ENCODE measurements at regions not wholly inside any gene's neighbourhood (a gene's known extent, or its start where the extent isn't known, plus 50 kb on each side); places are given as distances from the start of the nearest gene placed in this dataset.

DNA sequence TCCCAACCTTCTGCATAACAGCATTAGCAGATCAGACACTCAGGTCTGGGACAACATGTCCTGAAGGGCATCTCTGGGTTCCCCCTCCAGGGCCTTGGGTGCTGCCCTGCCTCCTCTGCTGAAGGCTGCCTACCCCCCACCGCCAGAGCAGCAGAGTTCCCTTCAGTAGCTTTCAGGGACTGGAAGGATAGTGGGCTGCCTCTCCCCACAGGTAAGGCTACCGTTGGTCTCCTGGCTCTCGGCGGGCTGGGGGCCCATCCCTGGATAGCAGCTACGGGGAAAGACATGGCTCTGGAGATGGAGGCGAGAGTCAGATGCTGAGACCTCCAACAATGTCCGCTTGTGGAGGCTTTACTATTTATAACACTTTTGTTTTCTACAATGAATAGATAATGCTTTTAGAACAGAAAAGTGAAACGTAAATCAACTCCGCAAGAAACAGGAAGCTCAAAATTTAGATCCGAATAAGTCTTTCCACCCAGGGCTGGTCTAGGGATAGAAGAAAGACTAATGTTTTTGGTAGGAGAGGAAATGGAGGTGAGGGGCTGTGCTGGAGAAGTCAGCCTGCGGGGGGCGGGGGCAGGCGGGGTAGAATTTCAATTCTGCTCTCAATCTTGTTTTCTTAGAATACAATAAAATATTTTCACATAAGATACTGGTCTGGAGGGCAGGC, 58.4 kb downstream of the ARL4C start:
- POLR2A ChIA-PET, result no interaction called here

GRCh38 chr2:234437642-234438304, 59.1 kb downstream of the ARL4C start:
- Histone ChIP-seq H3K36me3 (ENCODE audit: control insufficient read depth in 4 of 4, insufficient read depth in 4 of 4, low read length in 3 of 4) (no peaks in the 10 kb centered on the region), H3K27ac (ENCODE audit: insufficient read depth in 1 of 2, low read depth in 1 of 2, low read length in 2 of 2, poor library complexity in 1 of 2, severe bottlenecking in 2 of 2) (no peak overlapping the region), H3K27me3 (replicated peaks in 2 of 5; ENCODE audit: control insufficient read depth in 4 of 5, insufficient read depth in 5 of 5, low read length in 4 of 5) (no peaks in the 10 kb centered on the region), H3K9me3 (ENCODE audit: control extremely low read depth in 1 of 5, control insufficient read depth in 4 of 5, insufficient read depth in 2 of 5, low read depth in 1 of 5, low read length in 4 of 5) (no peaks in the 10 kb centered on the region), H3K4me1 (ENCODE audit: control extremely low read depth in 1 of 4, control insufficient read depth in 4 of 4, insufficient read depth in 4 of 4, low read length in 3 of 4) (peaks cover 0 to 14% (median 11%) of the 10 kb centered on the region in 4 experiments), H3K4me3 (ENCODE audit: control insufficient read depth in 1 of 7, extremely low read depth in 1 of 7, insufficient read depth in 4 of 7, low read depth in 2 of 7, low read length in 6 of 7) (no peak overlapping the region)
- ChIA-PET CTCF (interaction anchor here (1.1 to 1.8 kb wide), 4 partner anchors 40 to 138 kb away, joined by 3 to 4 read pairs (median 4); no protein-coding TSS in a partner anchor), POLR2A (no interaction called here)
- DNase-seq, result no peak
- WGBS (ENCODE audit: insufficient coverage), result 89% methylated on average over 11 of the region's 11 CpGs

More for the DNA sequence above, 58.4 kb downstream of the ARL4C start:
- Histone ChIP-seq H3K36me3 (ENCODE audit: control insufficient read depth in 4 of 4, insufficient read depth in 4 of 4, low read length in 3 of 4) (no peaks in the 10 kb centered on the region), H3K27ac (ENCODE audit: insufficient read depth in 1 of 2, low read depth in 1 of 2, low read length in 2 of 2, poor library complexity in 1 of 2, severe bottlenecking in 2 of 2) (no peak overlapping the region), H3K9me3 (ENCODE audit: control extremely low read depth in 1 of 5, control insufficient read depth in 4 of 5, insufficient read depth in 2 of 5, low read depth in 1 of 5, low read length in 4 of 5) (no peaks in the 10 kb centered on the region), H3K4me1 (ENCODE audit: control extremely low read depth in 1 of 4, control insufficient read depth in 4 of 4, insufficient read depth in 4 of 4, low read length in 3 of 4) (peaks cover 0 to 14% (median 11%) of the 10 kb centered on the region in 4 experiments), H3K4me3 (ENCODE audit: control insufficient read depth in 1 of 7, extremely low read depth in 1 of 7, insufficient read depth in 4 of 7, low read depth in 2 of 7, low read length in 6 of 7) (no peak overlapping the region), H3K27me3 (replicated peaks in 2 of 5; ENCODE audit: control insufficient read depth in 4 of 5, insufficient read depth in 5 of 5, low read length in 4 of 5) (no peaks in the 10 kb centered on the region)
- WGBS (ENCODE audit: insufficient coverage), result 50% methylated on average over 4 of the region's 13 CpGs
- peak in 1 of 3 donors; percentile 36 for DNase-seq
- CTCF ChIA-PET, result interaction anchor here (1.1 to 1.8 kb wide), 3 partner anchors 40 to 139 kb away, joined by 3 to 4 read pairs (median 3); no protein-coding TSS in a partner anchor

DNA sequence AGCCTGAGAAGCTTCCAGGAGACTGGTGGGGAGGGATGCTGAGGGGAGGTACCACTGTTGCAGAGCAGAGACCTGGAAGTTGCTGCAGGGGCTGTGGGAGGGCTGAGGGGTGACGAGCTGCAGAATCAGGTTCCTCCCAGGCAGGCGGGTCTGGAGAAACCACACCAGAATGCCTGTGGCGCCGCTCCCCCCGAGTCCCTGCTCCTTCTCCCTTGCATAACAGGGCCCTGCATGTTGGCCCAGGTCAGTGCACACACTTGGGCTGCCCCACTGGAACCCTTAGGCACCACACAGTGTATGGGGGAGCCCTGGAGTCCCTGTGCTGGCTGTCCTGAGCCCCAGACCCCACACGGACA, 60.4 kb downstream of the ARL4C start:
- CTCF ChIA-PET, result interaction anchor here (1.4 kb wide), 1 partner anchor 60 kb away, joined by 4 read pairs; no protein-coding TSS in a partner anchor
- no peaks in the 10 kb centered on the region for H3K36me3 ChIP-seq (ENCODE audit: control insufficient read depth in 4 of 4, insufficient read depth in 4 of 4, low read length in 3 of 4)
- H3K4me1 ChIP-seq (ENCODE audit: control extremely low read depth in 1 of 4, control insufficient read depth in 4 of 4, insufficient read depth in 4 of 4, low read length in 3 of 4), result peaks cover 0 to 14% (median 11%) of the 10 kb centered on the region in 4 experiments
- no peak overlapping the region for H3K27ac ChIP-seq (ENCODE audit: insufficient read depth in 1 of 2, low read depth in 1 of 2, low read length in 2 of 2, poor library complexity in 1 of 2, severe bottlenecking in 2 of 2)
- DNase-seq, result peak in 1 of 3 donors; percentile 43
- WGBS (ENCODE audit: insufficient coverage), result 61% methylated on average over 6 of the region's 6 CpGs
- no peaks in the 10 kb centered on the region for H3K27me3 ChIP-seq (replicated peaks in 2 of 5; ENCODE audit: control insufficient read depth in 4 of 5, insufficient read depth in 5 of 5, low read length in 4 of 5)
- no peaks in the 10 kb centered on the region for H3K9me3 ChIP-seq (ENCODE audit: control extremely low read depth in 1 of 5, control insufficient read depth in 4 of 5, insufficient read depth in 2 of 5, low read depth in 1 of 5, low read length in 4 of 5)
- no peak overlapping the region for H3K4me3 ChIP-seq (ENCODE audit: control insufficient read depth in 1 of 7, extremely low read depth in 1 of 7, insufficient read depth in 4 of 7, low read depth in 2 of 7, low read length in 6 of 7)
- POLR2A ChIA-PET, result no interaction called here

DNA sequence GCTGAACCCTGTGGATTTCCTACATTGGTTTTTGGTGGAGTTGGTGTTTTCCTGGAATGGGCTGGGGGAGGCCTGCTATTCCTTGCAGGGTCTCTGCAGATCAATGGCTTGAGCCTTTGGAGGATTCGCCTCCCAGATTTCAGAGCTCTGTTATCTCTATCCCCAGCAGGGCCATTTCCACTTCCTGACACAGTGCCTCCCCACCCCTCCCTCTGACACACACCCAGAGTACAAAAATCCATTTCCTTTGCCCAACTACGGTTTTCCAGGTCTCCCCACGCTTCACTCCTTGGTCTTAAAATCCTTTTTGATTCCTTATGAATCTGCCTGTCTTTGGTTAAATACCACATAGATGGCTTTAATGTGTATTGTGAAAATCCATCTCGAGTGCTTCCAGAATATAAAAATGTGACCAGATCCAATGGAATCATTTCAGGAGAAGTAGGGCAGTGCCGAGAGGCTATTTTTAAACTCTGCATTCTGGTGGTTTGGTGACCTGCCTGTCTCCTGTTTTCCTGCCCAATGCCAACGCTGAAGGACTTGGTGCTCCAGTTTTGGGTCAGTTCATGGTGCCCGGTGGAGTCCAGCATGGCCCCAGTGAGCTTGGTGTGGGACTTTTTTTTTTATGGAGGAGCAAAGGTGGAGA, 60.9 kb downstream of the ARL4C start:
- WGBS (ENCODE audit: insufficient coverage), result 67% methylated on average over 3 of the region's 7 CpGs
- ChIA-PET CTCF (interaction anchor here (1.4 kb wide), 1 partner anchor 60 kb away, joined by 4 read pairs; no protein-coding TSS in a partner anchor), POLR2A (no interaction called here)
- Histone ChIP-seq H3K4me1 (ENCODE audit: control extremely low read depth in 1 of 4, control insufficient read depth in 4 of 4, insufficient read depth in 4 of 4, low read length in 3 of 4) (peaks cover 0 to 14% (median 11%) of the 10 kb centered on the region in 4 experiments), H3K27ac (ENCODE audit: insufficient read depth in 1 of 2, low read depth in 1 of 2, low read length in 2 of 2, poor library complexity in 1 of 2, severe bottlenecking in 2 of 2) (no peak overlapping the region), H3K4me3 (ENCODE audit: control insufficient read depth in 1 of 7, extremely low read depth in 1 of 7, insufficient read depth in 4 of 7, low read depth in 2 of 7, low read length in 6 of 7) (no peak overlapping the region), H3K36me3 (ENCODE audit: control insufficient read depth in 4 of 4, insufficient read depth in 4 of 4, low read length in 3 of 4) (no peaks in the 10 kb centered on the region), H3K9me3 (ENCODE audit: control extremely low read depth in 1 of 5, control insufficient read depth in 4 of 5, insufficient read depth in 2 of 5, low read depth in 1 of 5, low read length in 4 of 5) (no peaks in the 10 kb centered on the region), H3K27me3 (replicated peaks in 2 of 5; ENCODE audit: control insufficient read depth in 4 of 5, insufficient read depth in 5 of 5, low read length in 4 of 5) (no peaks in the 10 kb centered on the region)
- DNase-seq, result no peak

DNA sequence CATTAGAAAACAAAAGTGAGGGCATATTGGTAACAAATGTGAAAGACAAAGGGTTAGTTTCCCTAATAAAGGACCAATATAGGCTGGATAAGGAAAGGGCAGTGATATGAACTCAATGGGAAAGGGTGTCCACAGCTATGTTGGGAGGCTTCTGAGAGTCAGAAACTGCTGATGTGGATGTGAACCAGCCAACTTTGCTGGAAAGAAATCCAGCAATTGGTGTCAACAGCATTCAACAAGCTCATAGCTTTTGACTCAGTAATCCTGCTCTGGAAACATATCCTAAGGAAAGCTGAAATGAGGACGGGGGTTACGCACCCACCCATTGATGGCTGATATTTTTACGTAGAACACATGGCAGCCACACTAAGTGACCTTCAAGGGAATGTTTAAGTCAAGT, 63.7 kb downstream of the ARL4C start:
- H3K36me3 ChIP-seq (ENCODE audit: control insufficient read depth in 4 of 4, insufficient read depth in 4 of 4, low read length in 3 of 4), result no peaks in the 10 kb centered on the region
- WGBS (ENCODE audit: insufficient coverage), result no CpG with 5 or more reads among the region's 3 CpGs
- CTCF ChIA-PET, result no interaction called here
- DNase-seq, result no peak
- POLR2A ChIA-PET, result no interaction called here
- H3K9me3 ChIP-seq (ENCODE audit: control extremely low read depth in 1 of 5, control insufficient read depth in 4 of 5, insufficient read depth in 2 of 5, low read depth in 1 of 5, low read length in 4 of 5), result no peaks in the 10 kb centered on the region
- H3K4me3 ChIP-seq (ENCODE audit: control insufficient read depth in 1 of 7, extremely low read depth in 1 of 7, insufficient read depth in 4 of 7, low read depth in 2 of 7, low read length in 6 of 7), result no peak overlapping the region
- H3K27me3 ChIP-seq (replicated peaks in 2 of 5; ENCODE audit: control insufficient read depth in 4 of 5, insufficient read depth in 5 of 5, low read length in 4 of 5), result no peaks in the 10 kb centered on the region
- H3K4me1 ChIP-seq (ENCODE audit: control extremely low read depth in 1 of 4, control insufficient read depth in 4 of 4, insufficient read depth in 4 of 4, low read length in 3 of 4), result peaks cover 0 to 11% (median 6%) of the 10 kb centered on the region in 4 experiments
- H3K27ac ChIP-seq (ENCODE audit: insufficient read depth in 1 of 2, low read depth in 1 of 2, low read length in 2 of 2, poor library complexity in 1 of 2, severe bottlenecking in 2 of 2), result no peak overlapping the region

DNA sequence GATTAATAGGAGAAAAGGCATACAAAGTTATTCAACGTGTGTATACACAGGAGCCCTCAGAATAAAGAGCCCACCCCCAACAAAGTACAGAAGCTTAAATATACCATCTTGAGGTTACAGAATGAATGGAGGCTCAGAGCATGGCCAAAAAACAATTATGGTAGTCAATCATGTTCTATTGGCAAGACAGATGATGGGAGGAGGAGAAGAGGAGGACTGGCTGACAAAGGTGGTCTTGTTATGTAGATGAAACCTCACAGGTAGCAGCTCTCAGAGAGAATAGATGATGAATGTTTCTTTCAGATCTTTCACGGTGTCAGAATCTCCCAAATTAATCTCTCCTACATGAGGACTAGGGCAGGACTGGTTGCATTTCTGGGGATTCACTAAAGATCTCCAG, 66.0 kb downstream of the ARL4C start:
- Histone ChIP-seq H3K36me3 (ENCODE audit: control insufficient read depth in 4 of 4, insufficient read depth in 4 of 4, low read length in 3 of 4) (no peaks in the 10 kb centered on the region), H3K27ac (ENCODE audit: insufficient read depth in 1 of 2, low read depth in 1 of 2, low read length in 2 of 2, poor library complexity in 1 of 2, severe bottlenecking in 2 of 2) (no peak overlapping the region), H3K9me3 (ENCODE audit: control extremely low read depth in 1 of 5, control insufficient read depth in 4 of 5, insufficient read depth in 2 of 5, low read depth in 1 of 5, low read length in 4 of 5) (no peaks in the 10 kb centered on the region), H3K4me3 (ENCODE audit: control insufficient read depth in 1 of 7, extremely low read depth in 1 of 7, insufficient read depth in 4 of 7, low read depth in 2 of 7, low read length in 6 of 7) (no peak overlapping the region), H3K27me3 (replicated peaks in 2 of 5; ENCODE audit: control insufficient read depth in 4 of 5, insufficient read depth in 5 of 5, low read length in 4 of 5) (no peaks in the 10 kb centered on the region), H3K4me1 (ENCODE audit: control extremely low read depth in 1 of 4, control insufficient read depth in 4 of 4, insufficient read depth in 4 of 4, low read length in 3 of 4) (peaks cover 7 to 23% (median 20%) of the 10 kb centered on the region in 4 experiments)
- 100% methylated on average over 1 of the region's 2 CpGs for WGBS (ENCODE audit: insufficient coverage)
- ChIA-PET CTCF (no interaction called here), POLR2A (no interaction called here)
- no peak for DNase-seq

- peak in 1 of 3 donors; percentile 23 for DNase-seq
- Histone ChIP-seq H3K36me3 (ENCODE audit: control insufficient read depth in 4 of 4, insufficient read depth in 4 of 4, low read length in 3 of 4) (no peaks in the 10 kb centered on the region), H3K9me3 (ENCODE audit: control extremely low read depth in 1 of 5, control insufficient read depth in 4 of 5, insufficient read depth in 2 of 5, low read depth in 1 of 5, low read length in 4 of 5) (no peaks in the 10 kb centered on the region), H3K27me3 (replicated peaks in 2 of 5; ENCODE audit: control insufficient read depth in 4 of 5, insufficient read depth in 5 of 5, low read length in 4 of 5) (no peaks in the 10 kb centered on the region), H3K4me1 (ENCODE audit: control extremely low read depth in 1 of 4, control insufficient read depth in 4 of 4, insufficient read depth in 4 of 4, low read length in 3 of 4) (peaks cover 7 to 30% (median 27%) of the 10 kb centered on the region in 4 experiments), H3K27ac (ENCODE audit: insufficient read depth in 1 of 2, low read depth in 1 of 2, low read length in 2 of 2, poor library complexity in 1 of 2, severe bottlenecking in 2 of 2) (no peak overlapping the region), H3K4me3 (ENCODE audit: control insufficient read depth in 1 of 7, extremely low read depth in 1 of 7, insufficient read depth in 4 of 7, low read depth in 2 of 7, low read length in 6 of 7) (no peak overlapping the region)
- 89% methylated on average over 3 of the region's 5 CpGs for WGBS (ENCODE audit: insufficient coverage)
- ChIA-PET CTCF (no interaction called here), POLR2A (no interaction called here)
Measured at GRCh38 chr2:234429265-234429664, 67.6 kb downstream of the ARL4C start.
